ENCODE measurements at regions not wholly inside any gene's neighbourhood (a gene's known extent, or its start where the extent isn't known, plus 50 kb on each side); places are given as distances from the start of the nearest gene placed in this dataset.

GRCh38 chr6:10256113-10256690 lies 158.7 kb downstream of the TFAP2A start:
- no peak overlapping the region for H3K9ac ChIP-seq (ENCODE audit: low read length in 5 of 5)
- H3K9me3 ChIP-seq (ENCODE audit: control insufficient read depth in 5 of 5, low read length in 5 of 5): no peaks in the 10 kb centered on the region
- no peaks in the 10 kb centered on the region for H3K27me3 ChIP-seq (ENCODE audit: control insufficient read depth in 5 of 5, insufficient read depth in 4 of 5, low read length in 5 of 5)
- no peaks in the 10 kb centered on the region for H3K36me3 ChIP-seq (ENCODE audit: control insufficient read depth in 5 of 5, insufficient read depth in 5 of 5, low read length in 5 of 5)
- H3K4me1 ChIP-seq (ENCODE audit: control insufficient read depth in 5 of 5, insufficient read depth in 5 of 5, low read length in 5 of 5): no peaks in the 10 kb centered on the region
- H3K27ac ChIP-seq (ENCODE audit: low read depth, low read length): no peak overlapping the region
- no peak overlapping the region for H3K4me3 ChIP-seq (ENCODE audit: low read depth in 1 of 5, low read length in 5 of 5)

GRCh38 chr6:10250655-10251220 lies 164.1 kb downstream of the TFAP2A start:
- H3K27ac ChIP-seq (ENCODE audit: low read depth, low read length): no peak overlapping the region
- H3K9ac ChIP-seq (ENCODE audit: low read length in 5 of 5): no peak overlapping the region
- H3K9me3 ChIP-seq (ENCODE audit: control insufficient read depth in 5 of 5, low read length in 5 of 5): no peaks in the 10 kb centered on the region
- no peak overlapping the region for H3K4me3 ChIP-seq (ENCODE audit: low read depth in 1 of 5, low read length in 5 of 5)
- no peaks in the 10 kb centered on the region for H3K36me3 ChIP-seq (ENCODE audit: control insufficient read depth in 5 of 5, insufficient read depth in 5 of 5, low read length in 5 of 5)
- no peaks in the 10 kb centered on the region for H3K27me3 ChIP-seq (ENCODE audit: control insufficient read depth in 5 of 5, insufficient read depth in 4 of 5, low read length in 5 of 5)
- no peaks in the 10 kb centered on the region for H3K4me1 ChIP-seq (ENCODE audit: control insufficient read depth in 5 of 5, insufficient read depth in 5 of 5, low read length in 5 of 5)

GRCh38 chr6:10248378-10248843 lies 166.5 kb downstream of the TFAP2A start:
- H3K9me3 ChIP-seq (ENCODE audit: control insufficient read depth in 5 of 5, low read length in 5 of 5): no peaks in the 10 kb centered on the region
- no peaks in the 10 kb centered on the region for H3K36me3 ChIP-seq (ENCODE audit: control insufficient read depth in 5 of 5, insufficient read depth in 5 of 5, low read length in 5 of 5)
- no peaks in the 10 kb centered on the region for H3K4me1 ChIP-seq (ENCODE audit: control insufficient read depth in 5 of 5, insufficient read depth in 5 of 5, low read length in 5 of 5)
- no peak overlapping the region for H3K27ac ChIP-seq (ENCODE audit: low read depth, low read length)
- H3K27me3 ChIP-seq (ENCODE audit: control insufficient read depth in 5 of 5, insufficient read depth in 4 of 5, low read length in 5 of 5): no peaks in the 10 kb centered on the region
- H3K9ac ChIP-seq (ENCODE audit: low read length in 5 of 5): no peak overlapping the region
- H3K4me3 ChIP-seq (ENCODE audit: low read depth in 1 of 5, low read length in 5 of 5): no peak overlapping the region

- Histone ChIP-seq H3K9me3 (ENCODE audit: control insufficient read depth in 5 of 5, low read length in 5 of 5) (no peaks in the 10 kb centered on the region), H3K27ac (ENCODE audit: low read depth, low read length) (no peak overlapping the region), H3K36me3 (ENCODE audit: control insufficient read depth in 5 of 5, insufficient read depth in 5 of 5, low read length in 5 of 5) (no peaks in the 10 kb centered on the region), H3K4me3 (ENCODE audit: low read depth in 1 of 5, low read length in 5 of 5) (no peak overlapping the region), H3K27me3 (ENCODE audit: control insufficient read depth in 5 of 5, insufficient read depth in 4 of 5, low read length in 5 of 5) (peaks cover 0 to 3% (median 0%) of the 10 kb centered on the region in 5 donors), H3K9ac (ENCODE audit: low read length in 5 of 5) (no peak overlapping the region), H3K4me1 (ENCODE audit: control insufficient read depth in 5 of 5, insufficient read depth in 5 of 5, low read length in 5 of 5) (no peaks in the 10 kb centered on the region)
Observed at GRCh38 chr6:10237298-10238038, 177.4 kb downstream of the TFAP2A start.

GRCh38 chr6:10235344-10235743 lies 179.5 kb downstream of the TFAP2A start:
- H3K9ac ChIP-seq (ENCODE audit: low read length in 5 of 5): no peak overlapping the region
- H3K4me3 ChIP-seq (ENCODE audit: low read depth in 1 of 5, low read length in 5 of 5): no peak overlapping the region
- no peaks in the 10 kb centered on the region for H3K9me3 ChIP-seq (ENCODE audit: control insufficient read depth in 5 of 5, low read length in 5 of 5)
- no peak overlapping the region for H3K27ac ChIP-seq (ENCODE audit: low read depth, low read length)
- H3K27me3 ChIP-seq (ENCODE audit: control insufficient read depth in 5 of 5, insufficient read depth in 4 of 5, low read length in 5 of 5): no peaks in the 10 kb centered on the region
- H3K36me3 ChIP-seq (ENCODE audit: control insufficient read depth in 5 of 5, insufficient read depth in 5 of 5, low read length in 5 of 5): no peaks in the 10 kb centered on the region
- no peaks in the 10 kb centered on the region for H3K4me1 ChIP-seq (ENCODE audit: control insufficient read depth in 5 of 5, insufficient read depth in 5 of 5, low read length in 5 of 5)

GRCh38 chr6:10230531-10230930 lies 184.3 kb downstream of the TFAP2A start:
- H3K9me3 ChIP-seq (ENCODE audit: control insufficient read depth in 5 of 5, low read length in 5 of 5): peaks cover 0 to 3% (median 0%) of the 10 kb centered on the region in 5 donors
- H3K4me1 ChIP-seq (ENCODE audit: control insufficient read depth in 5 of 5, insufficient read depth in 5 of 5, low read length in 5 of 5): no peaks in the 10 kb centered on the region
- no peaks in the 10 kb centered on the region for H3K36me3 ChIP-seq (ENCODE audit: control insufficient read depth in 5 of 5, insufficient read depth in 5 of 5, low read length in 5 of 5)

GRCh38 chr6:10223841-10224240 lies 191.0 kb downstream of the TFAP2A start:
- Histone ChIP-seq H3K4me3 (ENCODE audit: low read depth in 1 of 5, low read length in 5 of 5) (no peak overlapping the region), H3K9ac (ENCODE audit: low read length in 5 of 5) (no peak overlapping the region), H3K27ac (ENCODE audit: low read depth, low read length) (no peak overlapping the region), H3K27me3 (ENCODE audit: control insufficient read depth in 5 of 5, insufficient read depth in 4 of 5, low read length in 5 of 5) (peaks cover 0 to 2% (median 0%) of the 10 kb centered on the region in 5 donors), H3K4me1 (ENCODE audit: control insufficient read depth in 5 of 5, insufficient read depth in 5 of 5, low read length in 5 of 5) (peaks cover 0 to 16% (median 4%) of the 10 kb centered on the region in 5 donors), H3K36me3 (ENCODE audit: control insufficient read depth in 5 of 5, insufficient read depth in 5 of 5, low read length in 5 of 5) (no peaks in the 10 kb centered on the region), H3K9me3 (ENCODE audit: control insufficient read depth in 5 of 5, low read length in 5 of 5) (peaks cover 0 to 3% (median 0%) of the 10 kb centered on the region in 5 donors)

More at GRCh38 chr6:10230531-10230930, 184.3 kb downstream of the TFAP2A start:
- Histone ChIP-seq H3K27ac (ENCODE audit: low read depth, low read length) (no peak overlapping the region), H3K9ac (ENCODE audit: low read length in 5 of 5) (no peak overlapping the region), H3K27me3 (ENCODE audit: control insufficient read depth in 5 of 5, insufficient read depth in 4 of 5, low read length in 5 of 5) (no peaks in the 10 kb centered on the region), H3K4me3 (ENCODE audit: low read depth in 1 of 5, low read length in 5 of 5) (no peak overlapping the region)

- Histone ChIP-seq H3K9me3 (ENCODE audit: control insufficient read depth in 5 of 5, low read length in 5 of 5) (no peaks in the 10 kb centered on the region), H3K9ac (ENCODE audit: low read length in 5 of 5) (no peak overlapping the region), H3K27me3 (ENCODE audit: control insufficient read depth in 5 of 5, insufficient read depth in 4 of 5, low read length in 5 of 5) (peaks cover 0 to 2% (median 0%) of the 10 kb centered on the region in 5 donors), H3K4me1 (ENCODE audit: control insufficient read depth in 5 of 5, insufficient read depth in 5 of 5, low read length in 5 of 5) (peaks cover 0 to 29% (median 9%) of the 10 kb centered on the region in 5 donors), H3K4me3 (ENCODE audit: low read depth in 1 of 5, low read length in 5 of 5) (no peak overlapping the region), H3K27ac (ENCODE audit: low read depth, low read length) (no peak overlapping the region), H3K36me3 (ENCODE audit: control insufficient read depth in 5 of 5, insufficient read depth in 5 of 5, low read length in 5 of 5) (no peaks in the 10 kb centered on the region)
Observed at GRCh38 chr6:10221178-10221577, 193.7 kb downstream of the TFAP2A start.

GRCh38 chr6:10219510-10219909 lies 195.4 kb downstream of the TFAP2A start:
- H3K27ac ChIP-seq (ENCODE audit: low read depth, low read length): peak overlapping the region; percentile 24
- H3K27me3 ChIP-seq (ENCODE audit: control insufficient read depth in 5 of 5, insufficient read depth in 4 of 5, low read length in 5 of 5): peaks cover 0 to 2% (median 0%) of the 10 kb centered on the region in 5 donors
- H3K4me3 ChIP-seq (ENCODE audit: low read depth in 1 of 5, low read length in 5 of 5): no peak overlapping the region
- no peaks in the 10 kb centered on the region for H3K9me3 ChIP-seq (ENCODE audit: control insufficient read depth in 5 of 5, low read length in 5 of 5)
- no peaks in the 10 kb centered on the region for H3K36me3 ChIP-seq (ENCODE audit: control insufficient read depth in 5 of 5, insufficient read depth in 5 of 5, low read length in 5 of 5)
- peaks cover 0 to 29% (median 9%) of the 10 kb centered on the region in 5 donors for H3K4me1 ChIP-seq (ENCODE audit: control insufficient read depth in 5 of 5, insufficient read depth in 5 of 5, low read length in 5 of 5)
- H3K9ac ChIP-seq (ENCODE audit: low read length in 5 of 5): no peak overlapping the region

GRCh38 chr6:10217111-10217510 lies 197.8 kb downstream of the TFAP2A start:
- H3K4me3 ChIP-seq (ENCODE audit: low read depth in 1 of 5, low read length in 5 of 5): no peak overlapping the region
- H3K9ac ChIP-seq (ENCODE audit: low read length in 5 of 5): no peak overlapping the region
- peaks cover 0 to 29% (median 9%) of the 10 kb centered on the region in 5 donors for H3K4me1 ChIP-seq (ENCODE audit: control insufficient read depth in 5 of 5, insufficient read depth in 5 of 5, low read length in 5 of 5)
- H3K9me3 ChIP-seq (ENCODE audit: control insufficient read depth in 5 of 5, low read length in 5 of 5): no peaks in the 10 kb centered on the region
- H3K27me3 ChIP-seq (ENCODE audit: control insufficient read depth in 5 of 5, insufficient read depth in 4 of 5, low read length in 5 of 5): no peaks in the 10 kb centered on the region
- H3K36me3 ChIP-seq (ENCODE audit: control insufficient read depth in 5 of 5, insufficient read depth in 5 of 5, low read length in 5 of 5): no peaks in the 10 kb centered on the region
- no peak overlapping the region for H3K27ac ChIP-seq (ENCODE audit: low read depth, low read length)

Data from subcutaneous abdominal adipose tissue (tissue), 5 donors.